GM21367 (cell line): ENCODE measurements at regions not wholly inside any gene's neighbourhood (a gene's known extent, or its start where the extent isn't known, plus 50 kb on each side); places are given as distances from the start of the nearest gene placed in this dataset.
"Not testable (repeated sequence)": the region's sequence is repeated elsewhere in the genome, so short reads cannot be mapped to it uniquely, and the experiment has no call there.

Experiments
- ATAC-seq: cut with Tn5 transposase; IDR thresholded peaks from one replicate; pipeline ENCODE4 v1.9.1; 2021; ENCODE audit not compliant: unreplicated experiment

DNA sequence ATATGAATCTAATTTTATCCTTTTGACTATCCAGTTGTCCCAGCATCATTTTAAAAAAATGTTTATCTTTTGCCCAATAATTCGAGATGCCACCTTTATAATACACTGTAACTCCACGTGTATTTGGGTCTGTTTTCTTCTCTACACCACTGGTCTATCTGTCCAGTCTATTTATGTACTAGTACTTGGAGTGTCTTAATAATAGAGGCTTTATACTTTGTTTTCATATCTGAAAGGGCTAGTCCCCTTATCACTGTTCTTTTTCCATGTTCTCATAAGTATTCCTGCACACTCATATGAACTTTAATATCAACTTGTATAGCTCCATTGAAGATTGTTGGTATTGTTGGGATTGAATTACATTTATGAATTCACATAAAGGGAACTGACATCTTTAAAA is 101.1 kb upstream of the RMP24 start:
- ATAC-seq, result no peak

DNA sequence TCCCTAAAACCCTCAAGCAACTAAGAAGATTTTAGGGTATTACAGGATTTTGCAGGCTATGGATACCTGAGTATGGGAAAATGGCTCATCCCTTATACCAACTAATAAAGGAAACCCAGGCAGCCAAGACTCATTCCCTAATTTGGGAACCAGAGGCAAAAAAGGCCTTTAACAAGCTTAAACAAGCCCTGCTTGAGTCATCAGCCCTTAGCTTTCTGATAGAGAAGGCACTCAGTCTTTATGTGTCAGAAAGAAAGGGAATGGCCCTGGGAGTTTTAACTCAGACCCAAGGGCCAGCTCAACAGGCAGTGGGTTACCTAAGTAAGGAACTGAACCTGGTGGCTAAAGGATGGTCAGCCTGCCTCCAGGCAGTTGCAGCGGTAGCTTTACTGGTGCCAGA is 96.9 kb upstream of the RMP24 start:
- no peak for ATAC-seq

GRCh38 chr18:35876243-35876642 is 96.2 kb upstream of the RMP24 start:
- no peak for ATAC-seq

DNA sequence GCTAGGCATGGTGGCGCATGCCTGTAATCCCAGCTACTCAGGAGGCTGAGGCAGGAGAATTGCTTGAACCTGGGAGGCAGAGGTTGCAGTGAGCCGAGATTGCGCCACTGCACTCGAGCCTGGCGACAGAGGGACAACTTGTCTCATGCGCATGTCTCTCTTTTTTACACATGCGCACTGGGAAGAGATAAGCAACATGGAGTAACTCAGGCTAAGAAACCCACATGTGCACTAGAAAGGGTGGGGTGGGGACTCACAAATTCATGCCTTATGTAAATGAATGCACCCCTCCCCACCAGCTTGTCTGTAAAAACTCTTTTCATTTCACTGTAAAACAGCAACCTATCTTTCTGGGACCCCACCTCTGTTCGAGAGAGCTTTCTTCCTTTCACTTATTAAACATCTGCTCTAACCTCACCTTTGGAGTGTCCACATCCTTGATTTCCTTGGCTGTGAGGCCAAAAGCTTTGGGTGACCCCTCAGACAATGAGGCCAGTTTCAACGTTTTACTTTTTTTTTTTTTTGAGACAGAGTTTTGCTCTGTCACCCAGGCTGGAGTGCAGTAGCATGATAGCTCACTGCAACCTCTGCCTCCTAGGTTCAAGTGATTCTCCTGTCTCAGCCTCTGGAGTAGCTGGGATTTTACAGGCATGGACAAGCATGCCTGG is 91.6 kb upstream of the RMP24 start:
- ATAC-seq, result no peak

- no peak for ATAC-seq
These were observed 84.2 kb upstream of the RMP24 start for GRCh38 chr18:35888329-35888728.

- ATAC-seq, result no peak
These were observed 82.8 kb upstream of the RMP24 start for GRCh38 chr18:35889677-35890076.

GRCh38 chr18:35890323-35890722 is 82.2 kb upstream of the RMP24 start:
- ATAC-seq, result no peak

- ATAC-seq, result no peak
These were observed 80.4 kb upstream of the RMP24 start for GRCh38 chr18:35892118-35892517.

GRCh38 chr18:35897481-35897880 is 75.0 kb upstream of the RMP24 start:
- not testable (repeated sequence) for ATAC-seq

GRCh38 chr18:35904389-35905037 is 68.0 kb upstream of the RMP24 start:
- no peak for ATAC-seq

DNA sequence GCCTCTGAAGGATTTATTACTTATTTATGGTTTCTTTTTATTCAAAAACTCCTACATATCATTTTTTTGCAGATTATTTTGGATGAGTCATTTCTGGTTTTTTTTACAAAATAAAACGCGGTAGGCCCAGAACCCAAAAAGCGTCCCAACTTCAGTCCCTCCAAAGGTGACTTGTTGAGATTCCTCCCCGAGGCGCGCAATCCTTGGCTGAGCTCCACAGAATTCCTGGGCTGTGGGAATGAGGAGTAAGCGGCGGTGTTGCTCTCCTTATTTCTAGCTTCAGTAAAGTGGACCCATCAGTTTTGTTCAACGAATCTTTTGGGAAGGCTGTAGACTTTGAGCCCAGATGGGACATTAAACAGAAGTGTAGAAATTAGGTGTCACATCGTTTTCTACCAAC is 67.0 kb upstream of the RMP24 start:
- no peak for ATAC-seq

- not testable (repeated sequence) for ATAC-seq
These were observed 66.2 kb upstream of the RMP24 start for GRCh38 chr18:35906291-35906690.

DNA sequence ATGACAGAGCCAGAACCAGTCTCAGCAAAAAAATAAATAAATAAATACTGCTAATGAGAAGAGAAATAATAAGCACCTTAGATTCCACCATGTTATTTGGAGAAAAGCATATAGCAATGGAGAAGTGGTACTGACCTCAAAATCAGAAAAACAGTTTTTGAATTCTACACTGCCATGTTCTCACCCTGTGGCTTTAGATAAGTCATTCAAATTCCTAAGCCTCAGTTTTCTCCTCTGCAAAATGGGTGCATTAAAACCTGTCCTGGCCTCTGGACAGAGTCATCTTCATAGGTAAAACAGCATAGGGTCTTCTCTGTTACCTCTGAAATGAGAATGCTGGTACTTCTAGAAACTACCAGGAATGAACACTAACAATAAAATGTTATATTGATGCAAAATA is 62.2 kb upstream of the RMP24 start:
- no peak for ATAC-seq

DNA sequence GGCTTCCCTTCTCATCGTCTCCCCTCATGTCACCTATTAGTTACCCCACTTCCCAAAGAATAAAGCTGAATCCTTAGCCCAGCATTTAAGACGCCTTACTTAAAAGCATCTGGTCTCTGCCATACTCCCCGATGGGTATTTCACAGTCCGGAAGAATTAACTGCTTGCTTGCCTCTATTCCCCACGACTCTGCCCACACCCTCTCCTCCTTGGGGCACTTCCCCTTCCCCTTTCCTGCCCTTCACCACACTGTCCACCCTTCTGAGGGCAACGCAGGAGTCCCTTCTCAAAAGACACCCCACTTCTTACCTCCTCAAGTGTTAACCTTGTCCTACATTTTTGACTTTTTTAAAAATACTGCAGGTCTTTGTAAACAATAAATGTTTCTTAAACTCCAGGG is 60.1 kb upstream of the RMP24 start:
- ATAC-seq, result no peak

DNA sequence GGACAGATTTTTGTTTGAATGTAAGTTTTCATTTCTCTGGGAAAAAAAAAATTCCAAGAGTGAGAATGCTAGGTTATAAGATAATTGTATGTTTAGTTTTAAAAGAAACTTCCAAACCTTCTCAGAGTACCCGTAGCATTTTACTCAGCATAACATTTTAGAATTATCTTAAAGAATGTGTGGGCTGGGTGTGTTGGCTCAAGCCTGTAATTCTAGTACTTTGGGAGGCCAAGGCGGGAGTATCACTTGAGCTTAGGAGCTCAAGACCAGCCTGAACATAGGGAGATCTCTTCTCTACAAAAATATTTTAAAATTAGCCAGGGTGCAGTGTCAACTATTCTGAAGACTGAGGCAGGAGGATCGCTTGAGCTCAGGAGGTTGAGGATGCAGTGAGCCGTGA is 57.4 kb upstream of the RMP24 start:
- ATAC-seq, result no peak

GRCh38 chr18:35917043-35917442 is 55.4 kb upstream of the RMP24 start:
- ATAC-seq, result no peak

- no peak for ATAC-seq
These were observed 53.9 kb upstream of the RMP24 start for GRCh38 chr18:35918564-35918963.

GRCh38 chr18:35919179-35919578 is 53.3 kb upstream of the RMP24 start:
- ATAC-seq, result no peak

- ATAC-seq, result no peak
These were observed 51.9 kb upstream of the RMP24 start for GRCh38 chr18:35920623-35921022.
